Neural crest cell (in vitro differentiated cells): ENCODE measurements at regions not wholly inside any gene's neighbourhood (a gene's known extent, or its start where the extent isn't known, plus 50 kb on each side); places are given as distances from the start of the nearest gene placed in this dataset.

Experiments used
- DNase-seq: peaks from one replicate; pipeline ENCODE4 v3.0.0; 2021; ENCODE audit warnings: low read depth, mixed read lengths, low spot score
- H3K27ac Mint-ChIP-seq: one replicate; pipeline ENCODE4 v1.8.0; 2021; ENCODE audit warnings: mild to moderate bottlenecking, mixed read lengths; ENCODE audit not compliant: unreplicated experiment
- H3K27me3 Mint-ChIP-seq: 2 replicates; pipeline ENCODE4 v1.8.0; 2021; ENCODE audit warnings: low read depth, mild to moderate bottlenecking, mixed read lengths
- H3K36me3 Mint-ChIP-seq: 2 replicates; pipeline ENCODE4 v1.8.0; 2021; ENCODE audit warnings: low read depth, mild to moderate bottlenecking, mixed read lengths
- H3K4me1 Mint-ChIP-seq: 2 replicates; pipeline ENCODE4 v1.8.0; 2021; ENCODE audit warnings: mixed read lengths
- H3K4me3 Mint-ChIP-seq: one replicate; pipeline ENCODE4 v1.8.0; 2021; ENCODE audit warnings: mild to moderate bottlenecking, mixed read lengths
- H3K9me3 Mint-ChIP-seq: 2 replicates; pipeline ENCODE4 v1.8.0; 2021; ENCODE audit warnings: mixed read lengths
- CTCF ChIP-seq: fragments of 200-600 bp; sonication (generic); conservative IDR thresholded peaks from 2 replicates; pipeline ENCODE4 v1.5.0; 2021; ENCODE audit warnings: antibody characterized with exemption, mild to moderate bottlenecking

DNA sequence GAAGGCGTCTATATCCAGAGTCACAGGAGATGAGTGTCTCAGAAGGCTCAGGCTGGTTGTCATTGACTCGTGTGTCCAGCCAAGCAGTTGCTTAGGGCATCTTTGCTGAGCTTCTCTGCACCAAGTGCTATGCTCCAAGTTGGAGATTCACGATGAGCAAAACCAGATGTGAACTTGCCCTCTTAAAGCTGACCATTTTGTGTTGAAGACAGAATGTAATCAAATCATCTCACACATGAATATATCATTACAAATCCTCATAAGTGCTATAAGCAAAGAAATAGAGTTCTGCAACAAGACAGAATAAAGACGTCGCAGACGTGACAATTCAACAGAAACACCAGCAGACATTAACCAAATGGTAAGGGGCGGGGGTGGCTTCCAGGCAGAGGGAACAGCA lies 103.9 kb downstream of the ALDH8A1 start:
- Mint-ChIP-seq H3K27ac (no peak overlapping the region), H3K4me3 (no peak overlapping the region), H3K36me3 (no peaks in the 10 kb centered on the region), H3K9me3 (no peaks in the 10 kb centered on the region), H3K4me1 (peaks cover 5% of the 10 kb centered on the region), H3K27me3 (no peaks in the 10 kb centered on the region)
- TF ChIP-seq CTCF, result no peak
- no peak for DNase-seq

DNA sequence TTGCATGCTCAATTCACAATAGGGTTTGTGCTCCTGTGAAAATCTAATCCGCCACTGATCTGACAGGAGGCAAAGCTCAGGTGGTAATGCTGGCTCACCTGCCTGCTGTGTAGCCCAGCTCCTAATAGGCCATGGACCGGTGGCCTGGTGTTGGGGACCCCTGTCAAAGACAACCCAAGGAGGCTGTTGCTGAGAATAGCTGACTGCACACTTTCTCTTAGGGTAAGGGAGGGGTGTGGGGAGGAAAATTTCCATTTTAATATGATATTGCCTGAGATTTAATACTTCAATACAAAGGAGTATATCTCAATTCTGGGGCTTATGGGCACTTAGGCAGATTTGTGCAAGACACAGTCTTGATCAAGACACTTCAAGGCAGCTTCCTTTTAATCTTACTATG lies 105.8 kb downstream of the ALDH8A1 start:
- H3K27ac Mint-ChIP-seq, result no peak overlapping the region
- DNase-seq, result no peak
- peaks cover under 1% of the 10 kb centered on the region for H3K9me3 Mint-ChIP-seq
- no peaks in the 10 kb centered on the region for H3K27me3 Mint-ChIP-seq
- H3K4me3 Mint-ChIP-seq, result no peak overlapping the region
- no peaks in the 10 kb centered on the region for H3K36me3 Mint-ChIP-seq
- H3K4me1 Mint-ChIP-seq, result no peaks in the 10 kb centered on the region
- TF ChIP-seq CTCF, result no peak

GRCh38 chr6:134840086-134840867 lies 109.6 kb downstream of the ALDH8A1 start:
- Mint-ChIP-seq H3K27me3 (no peaks in the 10 kb centered on the region), H3K36me3 (no peaks in the 10 kb centered on the region), H3K4me3 (no peak overlapping the region), H3K9me3 (peaks cover 3% of the 10 kb centered on the region), H3K4me1 (no peaks in the 10 kb centered on the region), H3K27ac (no peak overlapping the region)
- no peak for DNase-seq
- TF ChIP-seq CTCF, result no peak

GRCh38 chr6:134835993-134836392 lies 113.9 kb downstream of the ALDH8A1 start:
- Mint-ChIP-seq H3K4me1 (peaks cover 2% of the 10 kb centered on the region), H3K27me3 (no peaks in the 10 kb centered on the region), H3K27ac (no peak overlapping the region), H3K4me3 (no peak overlapping the region), H3K36me3 (no peaks in the 10 kb centered on the region), H3K9me3 (peaks cover 3% of the 10 kb centered on the region)
- no peak for TF ChIP-seq CTCF
- DNase-seq, result no peak

- Mint-ChIP-seq H3K9me3 (peaks cover 3% of the 10 kb centered on the region), H3K27ac (no peak overlapping the region), H3K27me3 (no peaks in the 10 kb centered on the region), H3K4me3 (no peak overlapping the region), H3K4me1 (peaks cover 4% of the 10 kb centered on the region), H3K36me3 (no peaks in the 10 kb centered on the region)
- no peak for TF ChIP-seq CTCF
- no peak for DNase-seq
Measured at GRCh38 chr6:134830940-134831339, 119.0 kb downstream of the ALDH8A1 start.
